Mammary epithelial cell (primary cell): ENCODE measurements at regions not wholly inside any gene's neighbourhood (a gene's known extent, or its start where the extent isn't known, plus 50 kb on each side); places are given as distances from the start of the nearest gene placed in this dataset.

ENCODE experiments used
- EZH2 ChIP-seq: IDR thresholded peaks from 2 replicates; pipeline ENCODE4 v1.6.1; 2012; ENCODE audit warnings: low read length, inconsistent platforms, borderline replicate concordance
- TF ChIP-seq, protein P1 (sequence below), 2 donors: IDR thresholded peaks in 1 of 2; conservative IDR thresholded peaks in 1 of 2; 2 replicates each; pipeline ENCODE4 v1.5.1; 2011 to 2012; ENCODE audit warnings: inconsistent platforms in 2 of 2, low read length in 2 of 2, mild to moderate bottlenecking in 2 of 2, control low read depth in 1 of 2, low read depth in 1 of 2; ENCODE audit not compliant: insufficient read depth in 1 of 2; ENCODE audit errors: extremely low read depth in 1 of 2

- TF ChIP-seq, protein P1, sequence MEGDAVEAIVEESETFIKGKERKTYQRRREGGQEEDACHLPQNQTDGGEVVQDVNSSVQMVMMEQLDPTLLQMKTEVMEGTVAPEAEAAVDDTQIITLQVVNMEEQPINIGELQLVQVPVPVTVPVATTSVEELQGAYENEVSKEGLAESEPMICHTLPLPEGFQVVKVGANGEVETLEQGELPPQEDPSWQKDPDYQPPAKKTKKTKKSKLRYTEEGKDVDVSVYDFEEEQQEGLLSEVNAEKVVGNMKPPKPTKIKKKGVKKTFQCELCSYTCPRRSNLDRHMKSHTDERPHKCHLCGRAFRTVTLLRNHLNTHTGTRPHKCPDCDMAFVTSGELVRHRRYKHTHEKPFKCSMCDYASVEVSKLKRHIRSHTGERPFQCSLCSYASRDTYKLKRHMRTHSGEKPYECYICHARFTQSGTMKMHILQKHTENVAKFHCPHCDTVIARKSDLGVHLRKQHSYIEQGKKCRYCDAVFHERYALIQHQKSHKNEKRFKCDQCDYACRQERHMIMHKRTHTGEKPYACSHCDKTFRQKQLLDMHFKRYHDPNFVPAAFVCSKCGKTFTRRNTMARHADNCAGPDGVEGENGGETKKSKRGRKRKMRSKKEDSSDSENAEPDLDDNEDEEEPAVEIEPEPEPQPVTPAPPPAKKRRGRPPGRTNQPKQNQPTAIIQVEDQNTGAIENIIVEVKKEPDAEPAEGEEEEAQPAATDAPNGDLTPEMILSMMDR (conservative IDR thresholded peaks at IDR 0.05 in 1 of 2, IDR thresholded peaks at IDR 0.05 in 1 of 2; ENCODE audit: extremely low read depth in 1 of 2, insufficient read depth in 1 of 2, low read depth in 1 of 2, low read length in 2 of 2), result no peak
- no peak for TF ChIP-seq EZH2
Measured at GRCh38 chr5:119961993-119962392, 332.6 kb downstream of the FAM170A start.
